HCT116 (cell line): ENCODE measurements at regions not wholly inside any gene's neighbourhood (a gene's known extent, or its start where the extent isn't known, plus 50 kb on each side); places are given as distances from the start of the nearest gene placed in this dataset.

ENCODE experiments used
- ATAC-seq: fragments of 200-7000 bp; cut with Tn5 transposase; 2 replicates; pipeline ENCODE4 v1.9.1; 2020; ENCODE audit warnings: mild to moderate bottlenecking, moderate library complexity
- BruUV-seq: library from RNA; stranded (reverse); fragments of 400-500 nt; replicated peaks from 2 replicates; lab custom pipeline; 2021; lab: Mats Ljungman, UMichigan
- CTCF ChIA-PET: fragments of 300-600 bp; sonication (Branson Sonifier 250); formaldehyde crosslinking; loops from one replicate; lab custom pipeline; 2021; ENCODE audit warnings: antibody characterized with exemption; lab: Charles Lee
- POLR2A ChIA-PET: fragments of 300-600, 350-600 bp; sonication (Branson Sonifier 250); formaldehyde crosslinking; loops from one replicate; lab custom pipeline; 2021; ENCODE audit warnings: antibody characterized with exemption; lab: Charles Lee
- RAD21 ChIA-PET, 2 experiments: fragments of 300-600 bp; sonication (Branson Sonifier 250); formaldehyde crosslinking; loops; one replicate each; lab custom pipeline; 2023; ENCODE audit warnings: low total read pairs in 2 of 2; ENCODE audit not compliant: uncharacterized antibody in 2 of 2, unreplicated experiment in 2 of 2, low non-redundant PET in 1 of 2; lab: Charles Lee
- DNase-seq: peaks from one replicate; pipeline ENCODE4 v3.0.0-alpha.2; 2010; ENCODE audit warnings: low read depth, low spot score
- H2AFZ ChIP-seq: fragments of 200-600 bp; shearing (Covaris generic), sonication (generic); 2 replicates; pipeline ENCODE4 v1.6.1; 2017; ENCODE audit warnings: low read depth, mixed run types, mixed read lengths, antibody characterized with exemption, low read length; ENCODE audit not compliant: poor library complexity, severe bottlenecking
- H3K27ac ChIP-seq: 2 replicates; pipeline ENCODE4 v1.5.1; 2012; ENCODE audit warnings: low read depth, low read length
- H3K27me3 ChIP-seq: fragments of 200-600 bp; sonication (generic); 2 replicates; pipeline ENCODE4 v1.6.1; 2016; ENCODE audit warnings: mixed run types, low read length, mixed read lengths; ENCODE audit not compliant: insufficient read depth
- H3K36me3 ChIP-seq, 2 experiments: fragments of 200-500 bp in 1 of 2; fragments of 200-600 bp in 1 of 2; sonication (Bioruptor generic) in 1 of 2; sonication (generic) in 1 of 2; 2 replicates each; pipeline versions ENCODE4 v1.5.1 to v1.6.1; 2014 to 2016; ENCODE audit warnings: low read length in 2 of 2, inconsistent platforms in 1 of 2, mixed read lengths in 1 of 2, mixed run types in 1 of 2; ENCODE audit not compliant: insufficient read depth in 2 of 2, control insufficient read depth in 1 of 2
- H3K4me1 ChIP-seq, 2 experiments: fragments of 200-600 bp in 1 of 2; sonication (generic) in 1 of 2; 2 replicates each; pipeline versions ENCODE4 v1.5.1 to v1.6.1; 2012 to 2017; ENCODE audit warnings: low read length in 2 of 2, inconsistent platforms in 1 of 2, mild to moderate bottlenecking in 1 of 2, mixed read lengths in 1 of 2, mixed run types in 1 of 2, moderate library complexity in 1 of 2; ENCODE audit not compliant: insufficient read depth in 2 of 2, control insufficient read depth in 1 of 2
- H3K4me2 ChIP-seq: fragments of 200-600 bp; sonication (generic); 2 replicates; pipeline ENCODE4 v1.6.1; 2017; ENCODE audit warnings: mixed run types, low read length, mixed read lengths
- H3K4me3 ChIP-seq, 2 experiments: fragments of 200-600 bp in 1 of 2; sonication (generic) in 1 of 2; replicated peaks in 1 of 2; 2 replicates each; pipeline ENCODE4 v1.5.1; 2011 to 2016; ENCODE audit warnings: low read length in 2 of 2, control low read depth in 1 of 2, low read depth in 1 of 2, mild to moderate bottlenecking in 1 of 2, mixed read lengths in 1 of 2, mixed run types in 1 of 2
- H3K79me2 ChIP-seq: fragments of 200-600 bp; sonication (generic); 2 replicates; pipeline ENCODE4 v1.6.1; 2017; ENCODE audit warnings: mild to moderate bottlenecking, mixed run types, low read length, moderate library complexity, mixed read lengths; ENCODE audit not compliant: insufficient read depth
- H3K9ac ChIP-seq: fragments of 200-600 bp; sonication (generic); 2 replicates; pipeline ENCODE4 v1.6.1; 2016; ENCODE audit warnings: low read length, mixed read lengths
- H3K9me2 ChIP-seq: fragments of 200-600 bp; sonication (generic), shearing (Covaris generic); 2 replicates; pipeline ENCODE4 v1.6.1; 2017; ENCODE audit warnings: mixed run types, mild to moderate bottlenecking, moderate library complexity; ENCODE audit not compliant: insufficient read depth
- H3K9me3 ChIP-seq, 2 experiments: fragments of 200-500 bp in 1 of 2; fragments of 200-600 bp in 1 of 2; sonication (Bioruptor generic) in 1 of 2; sonication (generic) in 1 of 2; 2 replicates each; pipeline ENCODE4 v1.6.1; 2014 to 2017; ENCODE audit warnings: low read length in 2 of 2, mixed read lengths in 2 of 2, inconsistent platforms in 1 of 2, low read depth in 1 of 2, mild to moderate bottlenecking in 1 of 2, mixed run types in 1 of 2, moderate library complexity in 1 of 2; ENCODE audit not compliant: control insufficient read depth in 1 of 2, insufficient read depth in 1 of 2
- H4K20me1 ChIP-seq: fragments of 200-600 bp; sonication (generic), shearing (Covaris generic); 2 replicates; pipeline ENCODE4 v1.6.1; 2017; ENCODE audit warnings: mixed run types, mild to moderate bottlenecking, moderate library complexity; ENCODE audit not compliant: insufficient read depth
- CEBPB ChIP-seq: IDR thresholded peaks from 2 replicates; pipeline ENCODE4 v1.6.1; 2012; ENCODE audit warnings: low read depth
- EGR1 ChIP-seq: IDR thresholded peaks from 2 replicates; pipeline ENCODE4 v1.6.1; 2012; ENCODE audit warnings: low read depth
- ELF1 ChIP-seq: IDR thresholded peaks from 2 replicates; pipeline ENCODE4 v1.6.1; 2012; ENCODE audit warnings: low read depth, borderline replicate concordance
- EZH2phosphoT487 ChIP-seq: fragments of 200-600 bp; IDR thresholded peaks from 2 replicates; pipeline ENCODE4 v1.6.1; 2018; ENCODE audit warnings: antibody characterized with exemption, borderline replicate concordance
- POLR2A ChIP-seq: IDR thresholded peaks from 2 replicates; pipeline ENCODE4 v1.7.0; 2011; ENCODE audit warnings: borderline replicate concordance; ENCODE audit not compliant: insufficient read depth, insufficient read length; ENCODE audit errors: extremely low read depth
- RAD21 ChIP-seq: IDR thresholded peaks from 2 replicates; pipeline ENCODE4 v1.6.1; 2012; ENCODE audit warnings: low read depth, mild to moderate bottlenecking
- SP1 ChIP-seq: IDR thresholded peaks from 2 replicates; pipeline ENCODE4 v1.6.1; 2012; ENCODE audit warnings: low read depth
- SRF ChIP-seq: IDR thresholded peaks from 2 replicates; pipeline ENCODE4 v1.6.1; 2012; ENCODE audit warnings: low read depth
- TCF7L2 ChIP-seq: IDR thresholded peaks from 2 replicates; pipeline ENCODE4 v1.7.0; 2011; ENCODE audit warnings: borderline replicate concordance, inconsistent platforms; ENCODE audit not compliant: insufficient read depth, insufficient read length; ENCODE audit errors: extremely low read depth
- YY1 ChIP-seq: IDR thresholded peaks from 2 replicates; pipeline ENCODE4 v1.6.1; 2011; ENCODE audit warnings: low read length, low read depth, moderate library complexity, mild to moderate bottlenecking; ENCODE audit not compliant: insufficient replicate concordance; ENCODE audit errors: extremely low read depth
- ZFX ChIP-seq: fragments of 450-650 bp; IDR thresholded peaks from 2 replicates; pipeline ENCODE4 v1.6.1; 2017
- intact Hi-C: fragments of 100-400 bp; cut with micrococcal nuclease; formaldehyde crosslinking; loops from 2 replicates; pipeline ENCODE4 v1.10.0; 2022
- TF ChIP-seq, protein P1 (sequence below), 3 experiments: fragments of 200-600 bp in 1 of 3; sonication (generic) in 1 of 3; IDR thresholded peaks in 2 of 3; conservative IDR thresholded peaks in 1 of 3; 2 replicates each; pipeline ENCODE4 v1.5.1; 2012 to 2017; ENCODE audit warnings: low read depth in 2 of 3, low read length in 2 of 3, antibody characterized with exemption in 1 of 3, borderline replicate concordance in 1 of 3, control low read depth in 1 of 3, mild to moderate bottlenecking in 1 of 3, mixed read lengths in 1 of 3, mixed run types in 1 of 3, moderate library complexity in 1 of 3; ENCODE audit not compliant: insufficient read depth in 1 of 3
- TF ChIP-seq, protein P2 (sequence below): IDR thresholded peaks from 2 replicates; pipeline ENCODE4 v1.6.1; 2012; ENCODE audit warnings: low read depth
- TF ChIP-seq, protein P3 (sequence below): IDR thresholded peaks from 2 replicates; pipeline ENCODE4 v1.6.1; 2012

DNA sequence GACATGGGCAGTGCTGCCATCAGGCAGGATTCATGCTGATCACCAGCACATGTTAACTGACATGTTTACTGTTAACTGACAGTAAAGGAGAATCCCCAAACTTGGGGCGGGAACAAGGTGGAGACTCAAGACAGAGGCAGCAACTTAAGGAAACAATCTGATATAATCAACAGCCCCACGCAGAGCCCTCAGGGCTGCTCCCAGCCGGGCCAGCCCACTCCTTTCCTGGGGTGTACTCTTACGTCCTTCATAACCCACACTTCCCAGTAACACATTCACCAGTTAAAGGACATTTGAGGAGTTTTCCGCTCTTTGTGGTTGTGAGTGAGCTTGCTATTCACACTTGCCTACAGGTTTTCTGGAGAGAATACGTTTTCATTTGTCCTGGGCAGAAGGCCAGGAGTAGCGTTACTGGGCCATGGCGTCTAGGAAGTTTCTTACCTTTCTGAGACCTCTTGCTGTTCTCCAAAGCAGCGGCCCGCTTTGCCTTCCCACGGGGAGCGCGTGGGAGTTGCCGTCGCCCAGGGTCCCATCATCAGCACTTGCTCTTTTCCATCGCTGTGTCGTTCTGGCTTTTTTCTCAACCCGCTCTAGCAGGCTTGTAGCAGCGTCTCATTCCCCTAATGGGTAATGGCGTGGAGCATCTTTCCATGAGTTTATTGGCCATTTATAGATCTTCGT is 56.4 kb downstream of the FOXF2 start:
- ChIA-PET RAD21 (no interaction called here), CTCF (interaction anchor here (3.2 kb wide), 1 partner anchor 9 kb away, joined by 8 read pairs; no protein-coding TSS in a partner anchor), POLR2A (no interaction called here)
- no peaks in the 10 kb centered on the region for H3K4me1 ChIP-seq
- no peaks in the 10 kb centered on the region for H3K79me2 ChIP-seq
- H3K27ac ChIP-seq: no peak overlapping the region
- DNase-seq (no peak), ATAC-seq (no peak)
- H3K9me3 ChIP-seq: peaks cover 0 to under 1% of the 10 kb centered on the region in 2 experiments; a peak in 2 of 4 replicates
- intact Hi-C loops: no loop called here
- H2AFZ ChIP-seq: no peak overlapping the region
- no peak for TF ChIP-seq POLR2A
- no peak for TF ChIP-seq SP1
- TF ChIP-seq, protein P1, sequence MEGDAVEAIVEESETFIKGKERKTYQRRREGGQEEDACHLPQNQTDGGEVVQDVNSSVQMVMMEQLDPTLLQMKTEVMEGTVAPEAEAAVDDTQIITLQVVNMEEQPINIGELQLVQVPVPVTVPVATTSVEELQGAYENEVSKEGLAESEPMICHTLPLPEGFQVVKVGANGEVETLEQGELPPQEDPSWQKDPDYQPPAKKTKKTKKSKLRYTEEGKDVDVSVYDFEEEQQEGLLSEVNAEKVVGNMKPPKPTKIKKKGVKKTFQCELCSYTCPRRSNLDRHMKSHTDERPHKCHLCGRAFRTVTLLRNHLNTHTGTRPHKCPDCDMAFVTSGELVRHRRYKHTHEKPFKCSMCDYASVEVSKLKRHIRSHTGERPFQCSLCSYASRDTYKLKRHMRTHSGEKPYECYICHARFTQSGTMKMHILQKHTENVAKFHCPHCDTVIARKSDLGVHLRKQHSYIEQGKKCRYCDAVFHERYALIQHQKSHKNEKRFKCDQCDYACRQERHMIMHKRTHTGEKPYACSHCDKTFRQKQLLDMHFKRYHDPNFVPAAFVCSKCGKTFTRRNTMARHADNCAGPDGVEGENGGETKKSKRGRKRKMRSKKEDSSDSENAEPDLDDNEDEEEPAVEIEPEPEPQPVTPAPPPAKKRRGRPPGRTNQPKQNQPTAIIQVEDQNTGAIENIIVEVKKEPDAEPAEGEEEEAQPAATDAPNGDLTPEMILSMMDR (IDR thresholded peaks at IDR 0.05 in 2 of 3, conservative IDR thresholded peaks at IDR 0.05 in 1 of 3; ENCODE audit: borderline replicate concordance in 1 of 3, insufficient read depth in 1 of 3, low read depth in 2 of 3, low read length in 2 of 3): no peak
- no peak for TF ChIP-seq ELF1
- no peak for TF ChIP-seq EZH2phosphoT487
- BruUV-seq: no TSS peak
- H3K4me2 ChIP-seq: no peak overlapping the region
- no peaks in the 10 kb centered on the region; the same call in 1 of the 2 replicates for H3K9me2 ChIP-seq
- no peak overlapping the region for H3K4me3 ChIP-seq
- H3K36me3 ChIP-seq: no peaks in the 10 kb centered on the region
- H4K20me1 ChIP-seq: no peaks in the 10 kb centered on the region
- H3K9ac ChIP-seq: no peak overlapping the region
- no peaks in the 10 kb centered on the region for H3K27me3 ChIP-seq

DNA sequence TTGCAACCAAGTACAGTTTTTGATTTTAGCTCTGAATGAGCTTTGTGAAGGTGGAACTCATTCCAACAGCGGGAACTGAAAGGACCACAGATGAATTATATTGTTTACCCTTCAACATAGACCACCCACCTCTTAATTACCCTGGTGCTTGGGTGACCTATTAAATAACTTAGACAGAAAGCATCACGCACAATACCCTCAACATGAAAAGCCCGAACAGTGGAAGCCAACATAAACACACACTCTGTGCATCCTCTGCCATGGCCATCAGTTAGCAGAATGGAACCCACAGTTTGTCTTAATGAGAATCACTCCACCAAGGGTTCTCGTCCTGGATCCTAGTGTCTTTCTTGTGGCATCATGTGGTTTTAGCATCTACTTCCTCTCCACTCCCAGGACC is 60.5 kb downstream of the FOXF2 start:
- Histone ChIP-seq H3K27me3 (no peaks in the 10 kb centered on the region), H3K9me3 (peaks cover 3 to 7% of the 10 kb centered on the region in 2 experiments; a peak in 2 of 4 replicates), H2AFZ (no peak overlapping the region), H3K4me1 (no peaks in the 10 kb centered on the region), H3K27ac (no peak overlapping the region), H3K9me2 (no peaks in the 10 kb centered on the region; the same call in 1 of the 2 replicates), H3K9ac (no peak overlapping the region), H3K36me3 (no peaks in the 10 kb centered on the region), H4K20me1 (no peaks in the 10 kb centered on the region), H3K79me2 (no peaks in the 10 kb centered on the region), H3K4me3 (no peak overlapping the region), H3K4me2 (no peak overlapping the region)
- POLR2A ChIA-PET: no interaction called here
- no TSS peak for BruUV-seq
- CTCF ChIA-PET: no interaction called here
- intact Hi-C loops: no loop called here
- DNase-seq: no peak
- RAD21 ChIA-PET: no interaction called here
- no peak for ATAC-seq
- TF ChIP-seq SRF (no peak), TCF7L2 (no peak), CEBPB (no peak), ZFX (no peak), ELF1 (no peak), YY1 (no peak), SP1 (no peak), POLR2A (no peak), EGR1 (no peak), RAD21 (no peak)
- TF ChIP-seq, protein P2, sequence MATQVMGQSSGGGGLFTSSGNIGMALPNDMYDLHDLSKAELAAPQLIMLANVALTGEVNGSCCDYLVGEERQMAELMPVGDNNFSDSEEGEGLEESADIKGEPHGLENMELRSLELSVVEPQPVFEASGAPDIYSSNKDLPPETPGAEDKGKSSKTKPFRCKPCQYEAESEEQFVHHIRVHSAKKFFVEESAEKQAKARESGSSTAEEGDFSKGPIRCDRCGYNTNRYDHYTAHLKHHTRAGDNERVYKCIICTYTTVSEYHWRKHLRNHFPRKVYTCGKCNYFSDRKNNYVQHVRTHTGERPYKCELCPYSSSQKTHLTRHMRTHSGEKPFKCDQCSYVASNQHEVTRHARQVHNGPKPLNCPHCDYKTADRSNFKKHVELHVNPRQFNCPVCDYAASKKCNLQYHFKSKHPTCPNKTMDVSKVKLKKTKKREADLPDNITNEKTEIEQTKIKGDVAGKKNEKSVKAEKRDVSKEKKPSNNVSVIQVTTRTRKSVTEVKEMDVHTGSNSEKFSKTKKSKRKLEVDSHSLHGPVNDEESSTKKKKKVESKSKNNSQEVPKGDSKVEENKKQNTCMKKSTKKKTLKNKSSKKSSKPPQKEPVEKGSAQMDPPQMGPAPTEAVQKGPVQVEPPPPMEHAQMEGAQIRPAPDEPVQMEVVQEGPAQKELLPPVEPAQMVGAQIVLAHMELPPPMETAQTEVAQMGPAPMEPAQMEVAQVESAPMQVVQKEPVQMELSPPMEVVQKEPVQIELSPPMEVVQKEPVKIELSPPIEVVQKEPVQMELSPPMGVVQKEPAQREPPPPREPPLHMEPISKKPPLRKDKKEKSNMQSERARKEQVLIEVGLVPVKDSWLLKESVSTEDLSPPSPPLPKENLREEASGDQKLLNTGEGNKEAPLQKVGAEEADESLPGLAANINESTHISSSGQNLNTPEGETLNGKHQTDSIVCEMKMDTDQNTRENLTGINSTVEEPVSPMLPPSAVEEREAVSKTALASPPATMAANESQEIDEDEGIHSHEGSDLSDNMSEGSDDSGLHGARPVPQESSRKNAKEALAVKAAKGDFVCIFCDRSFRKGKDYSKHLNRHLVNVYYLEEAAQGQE: no peak
- TF ChIP-seq, protein P3, sequence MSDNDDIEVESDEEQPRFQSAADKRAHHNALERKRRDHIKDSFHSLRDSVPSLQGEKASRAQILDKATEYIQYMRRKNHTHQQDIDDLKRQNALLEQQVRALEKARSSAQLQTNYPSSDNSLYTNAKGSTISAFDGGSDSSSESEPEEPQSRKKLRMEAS: no peak
